Transverse colon (tissue), 4 donors: ENCODE measurements at regions not wholly inside any gene's neighbourhood (a gene's known extent, or its start where the extent isn't known, plus 50 kb on each side); places are given as distances from the start of the nearest gene placed in this dataset.

Experiments used
- POLR2A ChIP-seq: fragments of 450-650 bp; IDR thresholded peaks from one replicate; pipeline ENCODE4 v1.6.1; 2016; ENCODE audit warnings: antibody characterized with exemption, mild to moderate bottlenecking, moderate library complexity
- POLR2AphosphoS5 ChIP-seq, 3 donors: sonication (generic); formaldehyde crosslinking; IDR thresholded peaks; one replicate each; pipeline ENCODE4 v1.6.1; 2016; ENCODE audit warnings: antibody characterized with exemption in 3 of 3
- TF ChIP-seq, protein P1 (sequence below), 5 experiments: fragments of 200-600 bp in 3 of 5; fragments of 450-650 bp in 2 of 5; sonication (generic) in 3 of 5; IDR thresholded peaks; 1 replicate in 2 of 5; 2 replicates in 3 of 5; pipeline ENCODE4 v1.5.1; 2016 to 2017; ENCODE audit warnings: antibody characterized with exemption in 5 of 5, inconsistent platforms in 3 of 5, mild to moderate bottlenecking in 2 of 5, moderate library complexity in 1 of 5

DNA sequence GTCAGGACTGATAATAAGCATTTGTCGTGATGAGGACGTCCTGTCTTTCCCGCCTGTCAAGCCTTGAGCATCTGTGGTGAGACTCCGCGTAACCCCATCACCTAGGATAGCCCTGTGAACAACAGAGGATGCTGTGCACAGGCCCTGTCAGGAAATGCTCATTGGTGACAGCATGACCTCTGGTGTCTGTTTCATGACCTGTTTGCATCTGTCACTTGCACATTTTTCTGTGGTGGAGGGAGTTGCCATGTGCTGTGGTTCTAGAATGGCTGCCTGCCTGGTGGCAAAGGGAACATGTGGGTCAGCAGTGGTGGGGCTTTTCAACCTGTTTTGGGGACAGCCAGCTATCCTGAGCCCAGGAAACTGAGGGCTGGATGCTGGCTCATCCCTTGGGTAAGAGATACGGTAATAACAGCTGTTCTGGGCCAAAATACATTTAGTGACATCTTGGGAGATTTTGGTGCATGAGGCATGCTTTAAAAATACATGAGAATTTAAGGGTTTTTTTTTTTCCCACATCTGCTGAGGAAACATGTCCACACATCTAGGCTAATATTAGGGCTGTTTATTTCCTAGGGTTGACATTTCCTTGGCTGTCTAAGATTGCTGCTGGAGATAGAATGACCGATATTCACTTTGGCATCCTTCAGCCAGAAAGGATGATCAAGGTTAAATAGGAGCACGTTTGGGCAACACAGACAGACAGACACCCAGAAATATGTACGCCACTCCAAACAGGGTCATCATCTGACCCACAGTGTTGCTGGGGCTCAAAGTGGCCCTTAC lies 52.9 kb downstream of the KCNC4 start:
- no peak for TF ChIP-seq POLR2A
- TF ChIP-seq, protein P1, sequence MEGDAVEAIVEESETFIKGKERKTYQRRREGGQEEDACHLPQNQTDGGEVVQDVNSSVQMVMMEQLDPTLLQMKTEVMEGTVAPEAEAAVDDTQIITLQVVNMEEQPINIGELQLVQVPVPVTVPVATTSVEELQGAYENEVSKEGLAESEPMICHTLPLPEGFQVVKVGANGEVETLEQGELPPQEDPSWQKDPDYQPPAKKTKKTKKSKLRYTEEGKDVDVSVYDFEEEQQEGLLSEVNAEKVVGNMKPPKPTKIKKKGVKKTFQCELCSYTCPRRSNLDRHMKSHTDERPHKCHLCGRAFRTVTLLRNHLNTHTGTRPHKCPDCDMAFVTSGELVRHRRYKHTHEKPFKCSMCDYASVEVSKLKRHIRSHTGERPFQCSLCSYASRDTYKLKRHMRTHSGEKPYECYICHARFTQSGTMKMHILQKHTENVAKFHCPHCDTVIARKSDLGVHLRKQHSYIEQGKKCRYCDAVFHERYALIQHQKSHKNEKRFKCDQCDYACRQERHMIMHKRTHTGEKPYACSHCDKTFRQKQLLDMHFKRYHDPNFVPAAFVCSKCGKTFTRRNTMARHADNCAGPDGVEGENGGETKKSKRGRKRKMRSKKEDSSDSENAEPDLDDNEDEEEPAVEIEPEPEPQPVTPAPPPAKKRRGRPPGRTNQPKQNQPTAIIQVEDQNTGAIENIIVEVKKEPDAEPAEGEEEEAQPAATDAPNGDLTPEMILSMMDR (IDR thresholded peaks at IDR 0.05), result no peak
- no peak for TF ChIP-seq POLR2AphosphoS5 (IDR thresholded peaks at IDR 0.05)
